ENCODE measurements at regions not wholly inside any gene's neighbourhood (a gene's known extent, or its start where the extent isn't known, plus 50 kb on each side); places are given as distances from the start of the nearest gene placed in this dataset.

DNA sequence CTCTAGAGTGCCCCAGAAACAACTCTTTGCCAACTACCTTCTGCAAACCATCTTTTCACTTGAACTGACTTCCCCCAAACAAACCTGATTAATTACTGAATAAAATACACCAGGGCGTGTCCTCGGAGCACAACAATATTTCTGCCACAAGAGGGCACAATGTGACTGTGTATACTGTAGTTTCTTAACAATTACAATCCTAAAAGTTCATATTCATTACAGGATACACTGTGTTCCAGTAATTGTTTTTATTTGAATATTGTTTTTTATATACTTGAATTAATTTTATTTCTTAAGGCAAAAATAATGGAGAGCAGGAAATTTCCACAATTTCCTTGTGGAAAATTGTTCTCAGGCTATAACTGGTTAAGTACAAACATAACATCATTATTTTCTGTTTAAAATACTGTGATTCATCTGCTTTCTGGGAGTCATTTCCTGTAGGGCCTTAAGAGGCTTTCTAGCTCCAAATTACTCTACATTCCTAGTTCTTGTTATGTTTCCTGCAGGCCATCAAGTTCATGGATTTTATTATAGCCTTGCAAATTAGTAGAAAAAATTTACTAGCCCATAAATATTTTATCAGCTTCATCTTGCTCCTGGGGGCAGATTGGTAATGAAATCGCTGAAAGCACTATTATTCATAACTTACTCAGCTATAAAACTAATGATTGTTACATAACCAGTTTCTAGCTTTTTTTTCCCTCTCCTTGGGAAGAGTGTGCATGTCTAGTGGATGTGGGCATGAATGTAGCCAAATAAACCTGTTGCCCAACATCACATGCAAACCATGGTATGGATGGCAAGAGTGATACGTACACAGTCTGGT, 51.9 kb upstream of the SLC22A16 start:
- TF ChIP-seq SIN3A (IDR thresholded peaks at IDR 0.05; ENCODE audit: borderline replicate concordance, insufficient read depth, low read length) (no peak), TAF1 (IDR thresholded peaks at IDR 0.05; ENCODE audit: borderline replicate concordance, insufficient read depth, low read length) (no peak)

All from PFSK-1 (cell line).